Kidney capillary endothelial cell (primary cell): ENCODE measurements at regions not wholly inside any gene's neighbourhood (a gene's known extent, or its start where the extent isn't known, plus 50 kb on each side); places are given as distances from the start of the nearest gene placed in this dataset.
"Not testable (repeated sequence)": the region's sequence is repeated elsewhere in the genome, so short reads cannot be mapped to it uniquely, and the experiment has no call there.

ENCODE experiments used
- DNase-seq: peaks from one replicate; pipeline ENCODE4 v3.0.0-alpha.2; 2018; ENCODE audit warnings: low spot score

- DNase-seq: no peak
These were observed 415.2 kb upstream of the ZMIZ1 start for GRCh38 chr10:78653555-78653954.

GRCh38 chr10:78654047-78654590 lies 414.6 kb upstream of the ZMIZ1 start:
- DNase-seq: no peak

GRCh38 chr10:78655979-78656378 lies 412.8 kb upstream of the ZMIZ1 start:
- no peak for DNase-seq

GRCh38 chr10:78656417-78657162 lies 412.2 kb upstream of the ZMIZ1 start:
- no peak for DNase-seq

- DNase-seq: peak; percentile 25
These were observed 411.5 kb upstream of the ZMIZ1 start for GRCh38 chr10:78657163-78657861.

GRCh38 chr10:78657862-78658165 lies 411.0 kb upstream of the ZMIZ1 start:
- no peak for DNase-seq

- DNase-seq: no peak
These were observed 409.8 kb upstream of the ZMIZ1 start for GRCh38 chr10:78658645-78659597.

- DNase-seq: no peak
These were observed 409.2 kb upstream of the ZMIZ1 start for GRCh38 chr10:78659598-78659967.

GRCh38 chr10:78660446-78661106 lies 408.2 kb upstream of the ZMIZ1 start:
- no peak for DNase-seq

- DNase-seq: no peak
These were observed 405.0 kb upstream of the ZMIZ1 start for GRCh38 chr10:78663721-78664120.

GRCh38 chr10:78664929-78665553 lies 403.7 kb upstream of the ZMIZ1 start:
- peak; percentile 29 for DNase-seq

- DNase-seq: no peak
These were observed 395.8 kb upstream of the ZMIZ1 start for GRCh38 chr10:78672918-78673317.

- DNase-seq: not testable (repeated sequence)
These were observed 387.6 kb upstream of the ZMIZ1 start for GRCh38 chr10:78681141-78681540.

- not testable (repeated sequence) for DNase-seq
These were observed 386.8 kb upstream of the ZMIZ1 start for GRCh38 chr10:78681986-78682385.

- DNase-seq: no peak
These were observed 383.8 kb upstream of the ZMIZ1 start for GRCh38 chr10:78684947-78685346.

GRCh38 chr10:78685466-78686103 lies 383.2 kb upstream of the ZMIZ1 start:
- DNase-seq: no peak

GRCh38 chr10:78686444-78687060 lies 382.2 kb upstream of the ZMIZ1 start:
- DNase-seq: no peak

GRCh38 chr10:78687626-78688025 lies 381.1 kb upstream of the ZMIZ1 start:
- DNase-seq: no peak

- DNase-seq: no peak
These were observed 380.4 kb upstream of the ZMIZ1 start for GRCh38 chr10:78688230-78688900.
